ENCODE measurements at regions not wholly inside any gene's neighbourhood (a gene's known extent, or its start where the extent isn't known, plus 50 kb on each side); places are given as distances from the start of the nearest gene placed in this dataset.

GRCh38 chr15:98069256-98069655 lies 108.8 kb downstream of the ARRDC4 start:
- no peak for TF ChIP-seq EZH2 (IDR thresholded peaks at IDR 0.05; ENCODE audit: low read depth)
- TF ChIP-seq, protein P1, sequence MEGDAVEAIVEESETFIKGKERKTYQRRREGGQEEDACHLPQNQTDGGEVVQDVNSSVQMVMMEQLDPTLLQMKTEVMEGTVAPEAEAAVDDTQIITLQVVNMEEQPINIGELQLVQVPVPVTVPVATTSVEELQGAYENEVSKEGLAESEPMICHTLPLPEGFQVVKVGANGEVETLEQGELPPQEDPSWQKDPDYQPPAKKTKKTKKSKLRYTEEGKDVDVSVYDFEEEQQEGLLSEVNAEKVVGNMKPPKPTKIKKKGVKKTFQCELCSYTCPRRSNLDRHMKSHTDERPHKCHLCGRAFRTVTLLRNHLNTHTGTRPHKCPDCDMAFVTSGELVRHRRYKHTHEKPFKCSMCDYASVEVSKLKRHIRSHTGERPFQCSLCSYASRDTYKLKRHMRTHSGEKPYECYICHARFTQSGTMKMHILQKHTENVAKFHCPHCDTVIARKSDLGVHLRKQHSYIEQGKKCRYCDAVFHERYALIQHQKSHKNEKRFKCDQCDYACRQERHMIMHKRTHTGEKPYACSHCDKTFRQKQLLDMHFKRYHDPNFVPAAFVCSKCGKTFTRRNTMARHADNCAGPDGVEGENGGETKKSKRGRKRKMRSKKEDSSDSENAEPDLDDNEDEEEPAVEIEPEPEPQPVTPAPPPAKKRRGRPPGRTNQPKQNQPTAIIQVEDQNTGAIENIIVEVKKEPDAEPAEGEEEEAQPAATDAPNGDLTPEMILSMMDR (conservative IDR thresholded peaks at IDR 0.05), result no peak
